ENCODE measurements at regions not wholly inside any gene's neighbourhood (a gene's known extent, or its start where the extent isn't known, plus 50 kb on each side); places are given as distances from the start of the nearest gene placed in this dataset.

DNA sequence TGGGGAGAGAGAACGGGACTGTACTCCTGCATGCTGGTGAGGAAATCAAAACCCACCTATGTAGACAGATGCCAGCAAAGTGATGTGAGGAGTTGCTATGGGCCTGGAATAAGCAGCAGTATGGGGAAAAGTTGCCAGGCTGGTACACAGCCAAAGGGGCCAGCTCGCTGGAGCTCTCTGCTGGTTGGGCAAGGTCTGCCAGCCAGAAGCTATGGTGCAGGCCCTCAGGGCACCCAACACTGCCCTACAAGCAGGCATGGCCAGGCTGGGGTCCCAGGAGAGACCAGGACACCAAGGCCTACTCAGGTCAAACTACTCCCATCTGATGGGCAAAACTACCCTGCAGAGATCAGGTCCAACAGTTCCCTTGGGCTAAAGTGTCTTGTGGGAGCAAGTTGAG, 916.6 kb downstream of the IPMK start:
- Histone ChIP-seq H3K36me3 (no peaks in the 10 kb centered on the region), H3K9me3 (peaks cover 0 to 6% (median 0%) of the 10 kb centered on the region in 4 donors), H3K27me3 (no peaks in the 10 kb centered on the region), H3K27ac (no peak overlapping the region), H3K4me1 (no peaks in the 10 kb centered on the region), H3K4me3 (no peak overlapping the region)
- intact Hi-C loops (cut with DNase I; ENCODE audit: low total_unique reads): no loop called here
- 43 to 80% (median 73%) methylated on average over 1 to 2 of the region's 2 CpGs for WGBS, 5 donors
- no peak for DNase-seq
- TF ChIP-seq CTCF (IDR thresholded peaks at IDR 0.05) (no peak), POLR2AphosphoS5 (IDR thresholded peaks at IDR 0.05) (no peak), POLR2A (IDR thresholded peaks at IDR 0.05) (no peak), EP300 (IDR thresholded peaks at IDR 0.05) (no peak)

DNA sequence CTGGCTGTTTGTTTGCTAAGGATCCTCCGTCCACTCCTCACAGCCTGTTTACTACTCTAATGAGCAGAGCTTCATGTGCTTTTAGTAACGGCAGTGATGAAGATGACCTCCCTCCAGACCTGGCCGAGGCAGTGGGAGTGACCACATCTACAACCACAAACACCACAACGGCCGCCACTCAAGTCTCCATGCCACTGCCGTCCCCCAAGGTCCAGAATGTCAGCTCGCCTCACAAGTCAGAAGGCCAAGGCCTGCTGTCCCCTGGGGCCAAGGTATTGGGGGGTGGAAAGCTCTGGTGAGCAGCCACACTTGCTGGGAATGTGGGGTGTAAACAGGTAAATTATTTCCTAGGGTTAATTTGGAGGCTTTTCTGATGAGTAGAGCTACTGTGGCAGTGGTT, 926.4 kb downstream of the IPMK start:
- intact Hi-C loops (cut with DNase I; ENCODE audit: low total_unique reads): loop anchor here (10.0 kb wide), 1 partner anchor 724 kb away; no protein-coding TSS in a partner anchor
- H3K4me3 ChIP-seq: no peak overlapping the region
- peaks cover 0 to 24% (median 23%) of the 10 kb centered on the region in 4 donors for H3K9me3 ChIP-seq
- H3K27me3 ChIP-seq: peaks cover 0 to 4% (median 0%) of the 10 kb centered on the region in 3 donors
- H3K27ac ChIP-seq: no peak overlapping the region
- no peaks in the 10 kb centered on the region for H3K36me3 ChIP-seq
- no peaks in the 10 kb centered on the region for H3K4me1 ChIP-seq
- no peak for TF ChIP-seq CTCF (IDR thresholded peaks at IDR 0.05)
- DNase-seq: no peak
- WGBS, 5 donors: 79 to 88% (median 85%) methylated on average over 7 of the region's 7 CpGs

GRCh38 chr10:57338823-57339558, 928.7 kb downstream of the IPMK start:
- 38 to 44% (median 41%) methylated on average over 4 of the region's 4 CpGs for WGBS, 5 donors
- Histone ChIP-seq H3K27me3 (peaks cover 0 to 4% (median 0%) of the 10 kb centered on the region in 3 donors), H3K9me3 (peaks cover 0 to 17% (median 15%) of the 10 kb centered on the region in 4 donors), H3K36me3 (no peaks in the 10 kb centered on the region), H3K4me3 (no peak overlapping the region), H3K27ac (no peak overlapping the region), H3K4me1 (no peaks in the 10 kb centered on the region)
- intact Hi-C loops (cut with DNase I; ENCODE audit: low total_unique reads): no loop called here
- TF ChIP-seq CTCF (IDR thresholded peaks at IDR 0.05): peak in 5 of 7 experiments; percentile 15 to 61 (median 47)
- no peak for TF ChIP-seq POLR2AphosphoS5 (IDR thresholded peaks at IDR 0.05)
- peak in 1 of 2 donors; percentile 44 for DNase-seq

DNA sequence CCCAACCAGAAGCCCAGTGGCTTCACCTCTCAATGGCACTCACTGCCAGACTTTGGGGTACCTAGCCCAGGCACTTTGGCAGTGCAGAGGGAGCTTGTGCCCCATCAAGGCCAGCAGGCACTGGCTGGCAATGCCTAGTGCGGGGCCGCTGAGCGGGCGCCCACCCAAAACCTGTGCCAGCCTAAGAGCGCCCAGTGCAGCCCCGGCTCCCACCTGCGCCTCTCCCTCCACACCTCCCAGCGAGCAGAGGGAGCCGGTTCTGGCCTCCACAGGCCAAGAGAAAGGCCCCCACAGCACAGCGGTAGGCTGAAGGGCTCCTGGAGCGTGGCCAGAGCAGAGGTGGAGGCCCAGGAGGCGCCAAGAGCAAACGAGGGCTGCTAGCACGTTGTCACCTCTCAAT, 930.8 kb downstream of the IPMK start:
- intact Hi-C loops (cut with DNase I; ENCODE audit: low total_unique reads): no loop called here
- no peaks in the 10 kb centered on the region for H3K36me3 ChIP-seq
- no peaks in the 10 kb centered on the region for H3K4me1 ChIP-seq
- DNase-seq: no peak
- H3K4me3 ChIP-seq: no peak overlapping the region
- no peak overlapping the region for H3K27ac ChIP-seq
- WGBS, 5 donors: 39 to 84% (median 80%) methylated on average over 3 to 14 of the region's 14 CpGs
- peaks cover 0 to 4% (median 0%) of the 10 kb centered on the region in 3 donors for H3K27me3 ChIP-seq
- H3K9me3 ChIP-seq: no peaks in the 10 kb centered on the region
- TF ChIP-seq EP300 (IDR thresholded peaks at IDR 0.05) (no peak), CTCF (IDR thresholded peaks at IDR 0.05) (no peak), POLR2A (IDR thresholded peaks at IDR 0.05) (no peak), POLR2AphosphoS5 (IDR thresholded peaks at IDR 0.05) (no peak)

Measured in stomach (tissue), 8 donors.